Fibroblast of skin of scalp (primary cell): ENCODE measurements at regions not wholly inside any gene's neighbourhood (a gene's known extent, or its start where the extent isn't known, plus 50 kb on each side); places are given as distances from the start of the nearest gene placed in this dataset.
A peak's percentile ranks its signal among the peaks of the same experiment; 100 is the strongest.

Experiments used
- DNase-seq: peaks from one replicate; pipeline ENCODE4 v3.0.0-alpha.2; 2013

GRCh38 chr3:8365541-8365940, 136.1 kb upstream of the LMCD1 start:
- no peak for DNase-seq

- no peak for DNase-seq
Measured at GRCh38 chr3:8366219-8366810, 135.3 kb upstream of the LMCD1 start.

DNA sequence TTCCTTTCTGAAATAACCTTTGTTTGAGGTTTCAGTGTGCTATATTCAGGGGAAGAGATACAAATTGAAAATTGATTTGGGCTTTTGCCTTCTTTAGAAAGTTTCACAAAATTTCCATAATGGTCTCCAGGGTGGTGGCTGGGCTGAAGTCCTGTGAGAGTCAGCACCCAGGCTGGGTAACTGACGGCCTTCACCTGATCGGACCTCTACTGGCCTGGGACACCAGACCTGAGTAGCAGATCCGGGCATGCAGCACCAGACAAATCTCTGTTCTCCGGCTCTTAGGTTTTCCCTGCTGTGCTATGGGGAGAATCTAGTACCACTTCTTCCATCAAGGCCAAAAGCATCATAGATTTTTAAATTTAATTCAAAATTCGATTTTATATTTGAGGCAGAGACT, 133.0 kb upstream of the LMCD1 start:
- DNase-seq = no peak

- DNase-seq = no peak
Measured at GRCh38 chr3:8369638-8370037, 132.0 kb upstream of the LMCD1 start.

- DNase-seq = peak; percentile 98
Measured at GRCh38 chr3:8371085-8371551, 130.5 kb upstream of the LMCD1 start.

- DNase-seq = peak; percentile 22
Measured at GRCh38 chr3:8371960-8372463, 129.6 kb upstream of the LMCD1 start.

- peak; percentile 14 for DNase-seq
Measured at GRCh38 chr3:8380904-8381704, 120.5 kb upstream of the LMCD1 start.

GRCh38 chr3:8385848-8386620, 115.6 kb upstream of the LMCD1 start:
- DNase-seq = peak; percentile 63

GRCh38 chr3:8387571-8387970, 114.1 kb upstream of the LMCD1 start:
- DNase-seq = peak; percentile 36

DNA sequence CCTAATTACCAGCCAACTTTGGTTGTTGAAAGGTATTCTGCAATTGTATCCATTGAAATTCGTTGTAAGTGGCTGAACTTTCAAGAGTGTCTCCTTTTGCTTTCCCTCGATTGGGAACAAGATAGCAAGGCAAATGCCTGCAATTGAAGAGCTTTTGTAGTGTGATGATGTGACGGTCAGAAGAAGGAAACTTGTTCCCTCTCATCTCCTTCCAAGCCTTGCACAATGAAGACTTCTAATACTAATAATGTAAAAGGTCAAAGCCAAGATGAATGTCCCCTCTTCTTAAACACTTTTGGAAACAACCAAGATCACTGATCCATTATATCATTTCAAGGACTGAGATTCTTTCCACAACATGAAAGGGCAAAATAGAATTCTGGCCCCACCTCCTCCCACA, 101.9 kb upstream of the LMCD1 start:
- no peak for DNase-seq

DNA sequence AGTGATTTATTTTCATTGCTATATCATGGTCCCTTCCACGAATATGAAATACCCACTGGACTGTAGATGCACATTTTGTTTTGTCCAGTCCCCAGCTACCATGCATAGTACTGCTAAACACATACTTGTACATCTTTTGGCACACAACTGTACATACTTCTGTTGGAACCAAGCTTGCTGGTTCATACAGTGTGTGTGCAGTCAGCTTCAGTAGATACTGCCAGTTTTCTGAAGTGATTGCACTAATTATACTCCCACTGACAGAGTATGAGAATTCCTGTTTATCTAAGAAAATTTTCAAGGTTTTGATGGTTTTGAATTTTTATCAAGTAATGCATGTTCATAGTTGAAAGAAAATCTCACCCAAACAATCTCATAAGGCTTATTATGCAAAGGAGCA, 100.7 kb upstream of the LMCD1 start:
- no peak for DNase-seq

DNA sequence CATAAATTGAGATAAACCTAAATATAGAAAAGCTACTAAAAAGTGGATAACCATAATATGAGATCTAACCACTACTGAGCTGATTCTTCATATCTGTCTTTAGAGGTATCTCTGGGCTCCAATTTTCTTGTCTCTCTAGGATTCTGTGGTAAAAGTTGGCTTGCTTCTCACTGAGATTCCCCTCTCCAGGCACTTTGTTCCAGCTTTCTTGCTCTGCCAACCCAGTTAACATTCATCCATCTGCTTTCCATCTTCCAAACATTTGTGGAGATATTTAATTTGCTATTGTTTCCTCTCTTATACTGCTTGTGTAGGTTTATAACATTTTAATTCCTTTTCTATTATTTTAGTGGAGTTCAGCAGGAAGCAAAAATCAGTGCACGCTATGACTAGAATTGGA, 97.6 kb upstream of the LMCD1 start:
- DNase-seq = no peak

GRCh38 chr3:8405144-8405543, 96.5 kb upstream of the LMCD1 start:
- no peak for DNase-seq

DNA sequence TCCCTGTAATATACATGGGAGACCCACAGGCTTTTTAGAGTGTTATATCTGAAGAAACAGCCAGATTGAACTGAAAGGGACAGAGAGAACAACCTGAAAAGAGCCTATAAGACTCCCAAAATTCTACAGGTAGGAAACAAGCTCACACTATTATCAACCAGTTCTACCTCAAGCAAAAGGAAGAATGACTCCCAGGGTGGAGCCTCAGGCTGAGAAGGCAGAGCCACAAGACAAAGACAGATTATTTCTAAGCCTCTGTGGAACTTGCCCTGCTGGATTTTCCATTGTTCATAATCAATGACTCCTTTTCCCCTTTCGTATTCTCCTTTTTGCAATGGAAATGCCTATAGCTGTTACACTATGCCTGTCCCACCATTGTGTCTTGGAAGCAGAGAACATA, 95.1 kb upstream of the LMCD1 start:
- no peak for DNase-seq

DNA sequence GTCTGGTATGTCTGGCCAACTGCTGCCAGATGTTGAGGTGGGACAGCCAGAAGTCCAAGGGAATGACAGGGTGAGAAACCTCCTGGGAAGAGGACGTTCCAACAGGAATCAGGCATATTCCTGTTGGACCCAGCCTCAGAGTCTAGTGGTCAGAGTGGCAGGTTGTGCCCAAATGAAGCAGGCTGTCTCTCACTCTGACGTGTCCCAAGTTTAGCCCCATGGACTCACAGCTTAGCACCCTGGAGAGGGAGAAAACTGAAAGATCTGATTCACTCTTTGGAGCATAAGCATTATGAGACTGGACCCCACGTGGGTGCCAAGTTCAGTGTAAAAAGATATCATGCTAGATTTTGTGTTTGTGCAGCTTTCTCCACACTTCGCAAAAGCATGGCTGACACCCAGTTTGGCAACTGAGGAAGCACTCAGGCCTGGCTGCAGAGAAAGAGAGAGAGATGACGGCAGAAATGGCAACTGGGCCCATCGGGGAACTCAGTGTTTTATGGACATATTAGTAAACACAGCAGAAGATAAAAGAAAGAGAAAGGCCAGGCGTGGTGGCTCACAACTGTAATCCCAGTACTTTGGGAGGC, 88.2 kb upstream of the LMCD1 start:
- DNase-seq = no peak

GRCh38 chr3:8416965-8417364, 84.7 kb upstream of the LMCD1 start:
- peak; percentile 28 for DNase-seq

DNA sequence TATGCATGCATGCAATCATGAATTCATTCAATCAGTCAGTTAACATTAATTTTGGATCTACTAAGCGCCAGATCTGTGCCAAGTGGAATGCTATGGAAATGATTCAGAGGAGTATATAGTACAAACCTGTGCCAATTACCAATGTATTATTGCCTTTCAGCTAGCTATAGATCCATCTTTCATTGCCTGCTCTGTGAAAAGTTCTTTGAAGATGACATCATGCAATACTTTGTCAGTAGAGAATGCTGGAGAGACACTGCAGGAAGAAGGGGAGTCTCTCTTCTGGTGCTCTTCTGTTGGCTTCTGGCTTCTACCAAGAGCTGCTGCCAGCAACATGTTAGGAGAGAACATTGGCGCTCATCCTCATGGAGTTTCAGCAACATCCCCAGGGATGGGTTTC, 81.0 kb upstream of the LMCD1 start:
- peak; percentile 30 for DNase-seq

- peak; percentile 41 for DNase-seq
Measured at GRCh38 chr3:8421267-8421666, 80.4 kb upstream of the LMCD1 start.

DNA sequence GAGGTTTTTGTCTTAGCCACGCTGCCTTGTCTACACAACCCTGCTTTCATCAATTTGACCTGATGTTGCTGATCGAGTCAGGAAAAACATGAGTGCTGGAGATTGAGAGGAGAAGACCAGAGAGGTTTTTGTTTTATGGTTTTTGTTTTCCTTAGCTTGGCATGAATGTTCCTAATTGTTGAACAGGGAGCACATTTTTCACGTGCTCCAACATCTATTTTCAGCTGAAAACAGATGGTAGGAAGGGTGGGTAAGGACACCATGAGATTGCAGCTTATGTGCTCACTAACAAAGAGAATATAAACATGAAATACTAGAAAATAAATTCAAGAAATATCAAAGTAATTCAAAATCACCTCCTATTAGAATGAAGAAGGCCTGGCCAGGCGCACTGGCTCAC, 79.9 kb upstream of the LMCD1 start:
- no peak for DNase-seq

GRCh38 chr3:8423307-8423706, 78.3 kb upstream of the LMCD1 start:
- no peak for DNase-seq

DNA sequence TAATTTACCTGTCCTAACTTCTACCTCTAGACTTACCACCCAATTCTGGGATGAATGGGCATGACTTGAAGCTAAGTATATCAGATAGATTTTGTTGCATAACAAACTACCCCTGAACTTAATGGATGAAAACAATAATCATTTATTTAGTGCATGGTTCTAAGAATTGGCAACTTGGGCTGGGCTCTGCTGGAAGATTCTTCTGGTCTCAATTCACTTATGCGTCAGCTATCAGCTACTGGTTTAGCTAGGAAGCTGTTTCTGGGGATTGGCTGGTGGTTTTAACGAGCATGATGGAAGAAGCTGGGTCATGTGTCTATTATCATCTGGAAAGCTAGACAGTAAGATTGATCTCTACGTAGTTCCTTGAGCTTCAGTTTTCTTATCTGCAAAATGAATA, 77.3 kb upstream of the LMCD1 start:
- DNase-seq = no peak

DNA sequence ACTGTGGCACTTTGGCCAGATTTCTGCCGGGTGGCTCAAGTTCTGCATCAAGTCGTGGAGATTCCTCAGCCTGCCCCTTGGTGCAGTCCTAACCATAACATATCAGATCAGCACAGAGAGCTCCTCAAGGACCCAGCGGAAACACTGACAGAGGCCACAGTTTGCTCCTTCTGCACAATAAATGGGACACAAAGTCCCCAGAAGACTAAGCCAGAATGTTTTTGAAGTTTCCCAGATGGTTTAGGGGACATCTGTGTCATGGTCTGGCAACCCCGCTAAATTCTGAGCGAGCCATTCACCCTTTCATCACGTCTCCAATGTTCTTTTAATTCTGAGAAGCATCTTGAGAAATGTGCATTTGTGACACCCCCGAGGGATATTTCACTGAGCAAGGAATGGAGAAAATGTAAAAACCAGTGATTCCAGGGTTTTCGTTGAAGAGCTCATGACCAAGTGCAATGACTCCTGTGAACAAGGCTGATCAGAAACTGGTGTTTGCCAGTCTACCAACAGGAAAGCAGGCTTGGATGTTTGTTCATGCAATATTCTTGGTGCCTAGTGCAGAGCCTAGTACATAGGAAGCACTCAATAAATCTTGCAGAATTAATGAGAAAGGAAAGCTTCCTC, 64.8 kb upstream of the LMCD1 start:
- DNase-seq = peak; percentile 24
